SH-SY5Y (cell line): ENCODE measurements at regions not wholly inside any gene's neighbourhood (a gene's known extent, or its start where the extent isn't known, plus 50 kb on each side); places are given as distances from the start of the nearest gene placed in this dataset.

Experiments used
- GATA2 ChIP-seq: IDR thresholded peaks from 2 replicates; pipeline ENCODE4 v1.6.1; 2011; ENCODE audit warnings: mild to moderate bottlenecking, low read depth, low read length
- GATA3 ChIP-seq: IDR thresholded peaks from 2 replicates; pipeline ENCODE4 v1.6.1; 2011; ENCODE audit warnings: low read depth, mild to moderate bottlenecking, low read length, moderate library complexity

- no peak for TF ChIP-seq GATA2
- TF ChIP-seq GATA3, result no peak
These were observed 409.3 kb upstream of the CLINT1 start for GRCh38 chr5:158268286-158268685.
